ENCODE measurements at regions not wholly inside any gene's neighbourhood (a gene's known extent, or its start where the extent isn't known, plus 50 kb on each side); places are given as distances from the start of the nearest gene placed in this dataset.

- Histone ChIP-seq H3K9ac (ENCODE audit: low read depth, low read length) (no peak overlapping the region), H3K4me3 (ENCODE audit: low read depth, low read length) (no peak overlapping the region), H3K4me1 (ENCODE audit: control insufficient read depth, insufficient read depth, low read length) (no peaks in the 10 kb centered on the region), H3K27ac (ENCODE audit: low read depth, low read length) (no peak overlapping the region), H3K9me3 (ENCODE audit: control insufficient read depth, insufficient read depth, low read length) (no peaks in the 10 kb centered on the region), H3K27me3 (ENCODE audit: control insufficient read depth, insufficient read depth, low read length) (no peaks in the 10 kb centered on the region), H3K36me3 (ENCODE audit: control insufficient read depth, insufficient read depth, low read length) (no peaks in the 10 kb centered on the region)
Observed at GRCh38 chr2:128988326-128988725, 669.7 kb upstream of the HS6ST1 start.

DNA sequence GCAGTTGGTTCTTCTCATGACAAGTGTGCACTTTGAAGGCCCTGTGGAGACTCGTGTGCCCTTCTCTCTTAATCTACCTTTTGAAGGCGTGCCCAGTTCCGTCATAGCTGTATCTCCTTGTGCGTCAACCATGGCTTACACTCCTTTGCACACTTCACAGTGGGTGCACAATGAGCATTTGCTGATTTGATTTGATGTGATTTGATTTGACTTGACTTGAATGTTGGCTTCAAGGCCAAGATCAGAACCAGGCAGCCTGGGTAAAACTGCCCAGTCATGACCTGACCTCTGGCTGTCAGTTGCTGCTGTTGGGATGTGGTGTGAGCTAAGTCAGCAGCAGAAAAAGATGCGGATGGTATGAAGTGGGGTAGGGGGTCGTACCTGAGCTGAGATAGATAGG is 670.3 kb upstream of the HS6ST1 start:
- H3K9ac ChIP-seq (ENCODE audit: low read depth, low read length): no peak overlapping the region
- no peak overlapping the region for H3K27ac ChIP-seq (ENCODE audit: low read depth, low read length)
- H3K27me3 ChIP-seq (ENCODE audit: control insufficient read depth, insufficient read depth, low read length): no peaks in the 10 kb centered on the region
- H3K4me3 ChIP-seq (ENCODE audit: low read depth, low read length): no peak overlapping the region
- H3K9me3 ChIP-seq (ENCODE audit: control insufficient read depth, insufficient read depth, low read length): no peaks in the 10 kb centered on the region
- H3K36me3 ChIP-seq (ENCODE audit: control insufficient read depth, insufficient read depth, low read length): no peaks in the 10 kb centered on the region
- no peaks in the 10 kb centered on the region for H3K4me1 ChIP-seq (ENCODE audit: control insufficient read depth, insufficient read depth, low read length)

- Histone ChIP-seq H3K9ac (ENCODE audit: low read depth, low read length) (no peak overlapping the region), H3K36me3 (ENCODE audit: control insufficient read depth, insufficient read depth, low read length) (no peaks in the 10 kb centered on the region), H3K9me3 (ENCODE audit: control insufficient read depth, insufficient read depth, low read length) (no peaks in the 10 kb centered on the region), H3K27me3 (ENCODE audit: control insufficient read depth, insufficient read depth, low read length) (no peaks in the 10 kb centered on the region), H3K27ac (ENCODE audit: low read depth, low read length) (no peak overlapping the region), H3K4me1 (ENCODE audit: control insufficient read depth, insufficient read depth, low read length) (no peaks in the 10 kb centered on the region), H3K4me3 (ENCODE audit: low read depth, low read length) (no peak overlapping the region)
Observed at GRCh38 chr2:128995086-128995485, 676.4 kb upstream of the HS6ST1 start.

DNA sequence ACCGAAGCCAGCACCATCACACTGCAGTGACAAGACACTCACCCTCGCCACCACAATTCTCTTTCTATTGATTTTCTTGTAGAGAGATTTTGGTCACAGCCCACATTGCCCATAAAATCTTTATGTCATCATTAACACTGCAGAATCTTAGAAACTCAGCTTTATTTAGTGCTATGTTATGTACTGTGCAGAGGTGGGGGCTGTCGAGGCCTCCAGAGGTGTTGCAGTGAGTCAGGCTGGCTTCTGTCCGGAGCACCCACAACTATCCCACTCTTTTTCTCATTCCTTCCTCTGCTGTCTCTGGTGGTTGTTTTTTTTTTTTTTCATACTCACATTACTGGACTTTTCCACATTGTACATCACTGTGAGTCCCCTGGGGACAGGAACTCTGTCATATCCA is 677.4 kb upstream of the HS6ST1 start:
- Histone ChIP-seq H3K36me3 (ENCODE audit: control insufficient read depth, insufficient read depth, low read length) (no peaks in the 10 kb centered on the region), H3K9ac (ENCODE audit: low read depth, low read length) (no peak overlapping the region), H3K27ac (ENCODE audit: low read depth, low read length) (no peak overlapping the region), H3K9me3 (ENCODE audit: control insufficient read depth, insufficient read depth, low read length) (no peaks in the 10 kb centered on the region), H3K4me3 (ENCODE audit: low read depth, low read length) (no peak overlapping the region), H3K4me1 (ENCODE audit: control insufficient read depth, insufficient read depth, low read length) (no peaks in the 10 kb centered on the region), H3K27me3 (ENCODE audit: control insufficient read depth, insufficient read depth, low read length) (no peaks in the 10 kb centered on the region)

GRCh38 chr2:128997166-128997866 is 678.6 kb upstream of the HS6ST1 start:
- Histone ChIP-seq H3K9ac (ENCODE audit: low read depth, low read length) (no peak overlapping the region), H3K4me3 (ENCODE audit: low read depth, low read length) (no peak overlapping the region), H3K27ac (ENCODE audit: low read depth, low read length) (no peak overlapping the region), H3K9me3 (ENCODE audit: control insufficient read depth, insufficient read depth, low read length) (peaks cover 2% of the 10 kb centered on the region; the same call in 1 of the 2 replicates), H3K36me3 (ENCODE audit: control insufficient read depth, insufficient read depth, low read length) (no peaks in the 10 kb centered on the region), H3K4me1 (ENCODE audit: control insufficient read depth, insufficient read depth, low read length) (no peaks in the 10 kb centered on the region), H3K27me3 (ENCODE audit: control insufficient read depth, insufficient read depth, low read length) (no peaks in the 10 kb centered on the region)

- H3K27ac ChIP-seq (ENCODE audit: low read depth, low read length): no peak overlapping the region
- no peaks in the 10 kb centered on the region for H3K36me3 ChIP-seq (ENCODE audit: control insufficient read depth, insufficient read depth, low read length)
- H3K9me3 ChIP-seq (ENCODE audit: control insufficient read depth, insufficient read depth, low read length): peaks cover 2% of the 10 kb centered on the region; the same call in 1 of the 2 replicates
- no peaks in the 10 kb centered on the region for H3K4me1 ChIP-seq (ENCODE audit: control insufficient read depth, insufficient read depth, low read length)
- no peaks in the 10 kb centered on the region for H3K27me3 ChIP-seq (ENCODE audit: control insufficient read depth, insufficient read depth, low read length)
- no peak overlapping the region for H3K9ac ChIP-seq (ENCODE audit: low read depth, low read length)
- no peak overlapping the region for H3K4me3 ChIP-seq (ENCODE audit: low read depth, low read length)
Observed at GRCh38 chr2:129001926-129002325, 683.3 kb upstream of the HS6ST1 start.

DNA sequence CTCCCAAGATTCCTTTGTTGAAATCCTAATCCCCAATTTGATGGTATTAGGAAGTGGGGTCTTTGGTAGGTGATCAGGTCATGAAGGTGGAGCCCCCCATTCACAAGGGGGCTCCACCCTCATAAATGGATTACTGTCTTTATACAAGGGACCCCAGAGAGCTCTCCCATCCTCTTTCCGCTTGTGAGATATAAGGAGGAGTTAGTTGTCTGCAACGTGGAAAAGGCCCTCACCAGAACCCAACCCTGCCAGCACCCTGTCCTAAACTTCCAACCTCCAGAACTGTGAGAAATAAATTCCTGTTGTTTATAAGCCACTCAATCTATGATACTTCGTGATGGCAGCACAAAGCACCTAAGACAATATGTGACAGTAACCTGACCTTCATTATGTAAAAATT is 684.1 kb upstream of the HS6ST1 start:
- H3K4me1 ChIP-seq (ENCODE audit: control insufficient read depth, insufficient read depth, low read length): no peaks in the 10 kb centered on the region
- no peak overlapping the region for H3K4me3 ChIP-seq (ENCODE audit: low read depth, low read length)
- peaks cover 2% of the 10 kb centered on the region; the same call in 1 of the 2 replicates for H3K9me3 ChIP-seq (ENCODE audit: control insufficient read depth, insufficient read depth, low read length)
- H3K9ac ChIP-seq (ENCODE audit: low read depth, low read length): no peak overlapping the region
- H3K27ac ChIP-seq (ENCODE audit: low read depth, low read length): no peak overlapping the region
- H3K36me3 ChIP-seq (ENCODE audit: control insufficient read depth, insufficient read depth, low read length): no peaks in the 10 kb centered on the region
- H3K27me3 ChIP-seq (ENCODE audit: control insufficient read depth, insufficient read depth, low read length): no peaks in the 10 kb centered on the region

GRCh38 chr2:129004485-129004884 is 685.8 kb upstream of the HS6ST1 start:
- Histone ChIP-seq H3K36me3 (ENCODE audit: control insufficient read depth, insufficient read depth, low read length) (no peaks in the 10 kb centered on the region), H3K4me3 (ENCODE audit: low read depth, low read length) (no peak overlapping the region)

DNA sequence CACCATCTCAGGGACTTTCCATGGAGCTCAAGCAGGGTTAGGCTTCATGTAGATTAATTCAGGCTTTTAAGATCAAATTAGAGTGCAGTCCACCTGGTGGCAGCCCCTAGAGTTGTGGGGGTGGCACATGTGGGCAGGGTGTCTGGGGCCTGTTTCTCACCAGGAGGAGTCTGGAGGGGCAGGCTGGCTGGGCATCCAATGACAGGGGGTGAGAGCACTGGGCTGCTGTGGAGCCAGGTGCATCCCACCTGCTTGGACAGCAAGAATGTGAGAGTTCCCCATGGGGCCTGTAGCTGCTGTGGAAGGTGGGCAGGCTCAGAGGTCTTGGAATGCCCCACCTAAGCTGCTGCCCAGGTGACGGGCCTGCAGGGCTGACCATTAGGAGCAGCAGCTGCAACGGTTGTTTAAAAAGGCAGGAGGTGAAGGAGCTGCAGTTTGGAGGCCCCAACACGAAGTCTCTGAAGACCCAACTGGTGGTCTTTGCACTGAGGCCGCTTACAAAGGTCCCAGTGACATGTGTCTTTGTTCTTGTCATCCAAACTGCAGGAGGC is 686.3 kb upstream of the HS6ST1 start:
- Histone ChIP-seq H3K4me1 (ENCODE audit: control insufficient read depth, insufficient read depth, low read length) (no peaks in the 10 kb centered on the region), H3K36me3 (ENCODE audit: control insufficient read depth, insufficient read depth, low read length) (no peaks in the 10 kb centered on the region), H3K27me3 (ENCODE audit: control insufficient read depth, insufficient read depth, low read length) (no peaks in the 10 kb centered on the region), H3K9me3 (ENCODE audit: control insufficient read depth, insufficient read depth, low read length) (peaks cover 2% of the 10 kb centered on the region; the same call in 1 of the 2 replicates), H3K9ac (ENCODE audit: low read depth, low read length) (no peak overlapping the region), H3K27ac (ENCODE audit: low read depth, low read length) (no peak overlapping the region), H3K4me3 (ENCODE audit: low read depth, low read length) (no peak overlapping the region)

More at GRCh38 chr2:129004485-129004884, 685.8 kb upstream of the HS6ST1 start:
- no peaks in the 10 kb centered on the region for H3K4me1 ChIP-seq (ENCODE audit: control insufficient read depth, insufficient read depth, low read length)
- no peak overlapping the region for H3K9ac ChIP-seq (ENCODE audit: low read depth, low read length)
- H3K9me3 ChIP-seq (ENCODE audit: control insufficient read depth, insufficient read depth, low read length): peaks cover 2% of the 10 kb centered on the region; the same call in 1 of the 2 replicates
- no peaks in the 10 kb centered on the region for H3K27me3 ChIP-seq (ENCODE audit: control insufficient read depth, insufficient read depth, low read length)
- H3K27ac ChIP-seq (ENCODE audit: low read depth, low read length): no peak overlapping the region

DNA sequence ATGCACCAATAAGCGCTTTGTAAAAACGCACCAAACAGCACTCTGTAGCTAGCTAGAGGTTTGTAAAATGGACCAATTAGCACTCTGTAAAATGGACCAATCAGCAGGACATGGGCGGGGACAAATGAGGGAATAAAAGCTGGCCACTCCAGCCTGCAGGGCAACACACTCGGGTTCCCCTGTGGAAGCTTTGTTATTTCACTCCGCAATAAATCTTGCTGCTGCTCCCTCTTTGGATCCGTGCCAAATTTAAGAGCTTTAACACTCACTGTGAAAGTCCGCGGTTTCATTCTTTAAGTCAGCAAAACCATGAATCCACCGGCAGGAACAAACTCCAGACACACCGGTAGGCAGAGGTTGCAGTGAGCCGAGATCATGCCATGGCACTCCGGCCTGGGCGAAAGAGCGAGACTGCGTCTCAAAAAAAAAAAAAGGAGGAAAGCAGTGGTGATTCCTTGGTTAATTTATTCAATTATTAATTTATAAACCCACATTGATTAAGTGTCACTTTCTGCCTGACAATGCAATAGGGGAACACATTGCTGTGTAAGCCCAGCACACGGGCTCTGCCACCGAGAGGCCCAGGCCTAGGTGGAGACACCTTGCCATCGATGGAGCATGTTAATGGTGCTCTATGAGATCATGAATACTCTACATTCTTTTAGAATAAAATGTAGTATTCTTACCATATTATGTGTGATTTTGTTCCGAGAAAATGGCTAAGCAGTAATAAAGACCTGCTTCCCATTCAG is 687.6 kb upstream of the HS6ST1 start:
- Histone ChIP-seq H3K4me1 (ENCODE audit: control insufficient read depth, insufficient read depth, low read length) (no peaks in the 10 kb centered on the region), H3K9ac (ENCODE audit: low read depth, low read length) (no peak overlapping the region), H3K27ac (ENCODE audit: low read depth, low read length) (no peak overlapping the region)

GRCh38 chr2:129006901-129007300 is 688.2 kb upstream of the HS6ST1 start:
- no peak overlapping the region for H3K4me3 ChIP-seq (ENCODE audit: low read depth, low read length)
- peaks cover 2% of the 10 kb centered on the region; the same call in 1 of the 2 replicates for H3K9me3 ChIP-seq (ENCODE audit: control insufficient read depth, insufficient read depth, low read length)
- no peak overlapping the region for H3K9ac ChIP-seq (ENCODE audit: low read depth, low read length)
- no peaks in the 10 kb centered on the region for H3K4me1 ChIP-seq (ENCODE audit: control insufficient read depth, insufficient read depth, low read length)
- H3K27me3 ChIP-seq (ENCODE audit: control insufficient read depth, insufficient read depth, low read length): no peaks in the 10 kb centered on the region
- H3K36me3 ChIP-seq (ENCODE audit: control insufficient read depth, insufficient read depth, low read length): no peaks in the 10 kb centered on the region
- no peak overlapping the region for H3K27ac ChIP-seq (ENCODE audit: low read depth, low read length)

More for the DNA sequence above, 687.6 kb upstream of the HS6ST1 start:
- Histone ChIP-seq H3K36me3 (ENCODE audit: control insufficient read depth, insufficient read depth, low read length) (no peaks in the 10 kb centered on the region), H3K9me3 (ENCODE audit: control insufficient read depth, insufficient read depth, low read length) (peaks cover 2% of the 10 kb centered on the region; the same call in 1 of the 2 replicates), H3K4me3 (ENCODE audit: low read depth, low read length) (no peak overlapping the region), H3K27me3 (ENCODE audit: control insufficient read depth, insufficient read depth, low read length) (no peaks in the 10 kb centered on the region)
